Mucosa of rectum (tissue), 2 donors: ENCODE measurements at regions not wholly inside any gene's neighbourhood (a gene's known extent, or its start where the extent isn't known, plus 50 kb on each side); places are given as distances from the start of the nearest gene placed in this dataset.

Experiments
- H3K27ac ChIP-seq, 2 donors: one replicate each; pipeline ENCODE4 v1.7.0; 2013; ENCODE audit warnings: inconsistent platforms in 2 of 2, low read depth in 2 of 2, low read length in 2 of 2
- H3K27me3 ChIP-seq, 2 donors: one replicate each; pipeline ENCODE4 v1.7.0; 2013; ENCODE audit warnings: low read length in 2 of 2; ENCODE audit not compliant: control insufficient read depth in 2 of 2, insufficient read depth in 2 of 2
- H3K36me3 ChIP-seq, 2 donors: one replicate each; pipeline ENCODE4 v1.7.0; 2013; ENCODE audit warnings: low read length in 2 of 2; ENCODE audit not compliant: control insufficient read depth in 2 of 2, insufficient read depth in 2 of 2
- H3K4me1 ChIP-seq, 2 donors: one replicate each; pipeline ENCODE4 v1.7.0; 2013; ENCODE audit warnings: low read length in 2 of 2, mild to moderate bottlenecking in 1 of 2; ENCODE audit not compliant: control insufficient read depth in 2 of 2, insufficient read depth in 2 of 2
- H3K4me3 ChIP-seq, 2 donors: one replicate each; pipeline ENCODE4 v1.7.0; 2013; ENCODE audit warnings: low read length in 2 of 2
- H3K9ac ChIP-seq, 2 donors: one replicate each; pipeline ENCODE4 v1.7.0; 2013; ENCODE audit warnings: low read length in 2 of 2, low read depth in 1 of 2, mild to moderate bottlenecking in 1 of 2
- H3K9me3 ChIP-seq, 2 donors: one replicate each; pipeline ENCODE4 v1.7.0; 2013; ENCODE audit warnings: low read length in 2 of 2; ENCODE audit not compliant: control insufficient read depth in 2 of 2
- donor health status: healthy.
- donor health status: Normal muscosa, but diverticular disease.

DNA sequence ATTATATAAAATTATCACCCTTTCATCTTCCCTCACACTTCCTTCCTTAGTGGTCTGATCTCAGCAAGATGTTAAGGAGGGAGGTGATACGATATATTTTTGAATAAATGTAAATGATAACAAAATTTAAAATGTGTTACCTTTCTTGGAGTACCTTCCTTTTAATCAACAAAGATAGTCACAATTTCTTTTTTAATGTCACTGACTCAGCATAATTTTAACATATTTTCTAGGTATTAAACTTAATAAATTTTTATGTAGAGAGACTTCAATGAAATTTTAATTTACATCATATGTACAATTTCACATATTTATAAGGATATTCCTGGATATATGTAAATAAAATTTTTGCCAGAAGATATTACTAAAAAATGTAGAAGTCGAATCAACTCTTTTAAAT, 125.0 kb upstream of the FBN2 start:
- Histone ChIP-seq H3K9ac (no peak overlapping the region), H3K27me3 (no peaks in the 10 kb centered on the region), H3K4me1 (no peaks in the 10 kb centered on the region), H3K9me3 (no peaks in the 10 kb centered on the region), H3K36me3 (no peaks in the 10 kb centered on the region), H3K4me3 (no peak overlapping the region), H3K27ac (no peak overlapping the region)

GRCh38 chr5:128665747-128666355, 127.8 kb upstream of the FBN2 start:
- H3K36me3 ChIP-seq = no peaks in the 10 kb centered on the region
- no peak overlapping the region for H3K9ac ChIP-seq
- H3K4me3 ChIP-seq = no peak overlapping the region
- no peaks in the 10 kb centered on the region for H3K9me3 ChIP-seq
- H3K4me1 ChIP-seq = no peaks in the 10 kb centered on the region
- H3K27me3 ChIP-seq = no peaks in the 10 kb centered on the region
- no peak overlapping the region for H3K27ac ChIP-seq

DNA sequence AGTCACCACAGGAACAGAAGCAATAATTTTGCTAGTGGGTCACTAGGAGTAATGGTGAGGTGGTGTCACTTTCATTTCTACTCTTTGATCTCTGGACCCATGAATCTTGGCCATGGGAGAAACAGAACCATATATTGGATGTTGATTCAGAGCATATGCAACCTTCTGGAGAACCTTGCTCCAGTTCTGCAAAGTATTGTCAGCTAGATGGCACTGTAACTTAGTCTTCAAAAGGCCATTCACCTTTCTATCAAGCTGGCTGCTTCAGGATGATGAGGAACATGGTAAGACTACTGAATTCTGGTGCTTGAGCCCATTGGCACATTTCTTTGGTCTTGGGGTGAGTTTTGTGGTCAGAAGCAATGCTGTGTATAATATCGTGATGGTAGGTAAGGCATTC, 129.1 kb upstream of the FBN2 start:
- Histone ChIP-seq H3K9ac (no peak overlapping the region), H3K4me3 (no peak overlapping the region)

GRCh38 chr5:128667751-128668150, 129.7 kb upstream of the FBN2 start:
- H3K9ac ChIP-seq = no peak overlapping the region
- H3K27ac ChIP-seq = no peak overlapping the region
- H3K27me3 ChIP-seq = no peaks in the 10 kb centered on the region
- H3K9me3 ChIP-seq = no peaks in the 10 kb centered on the region
- no peaks in the 10 kb centered on the region for H3K36me3 ChIP-seq
- no peak overlapping the region for H3K4me3 ChIP-seq
- H3K4me1 ChIP-seq = no peaks in the 10 kb centered on the region

More for the DNA sequence above, 129.1 kb upstream of the FBN2 start:
- no peaks in the 10 kb centered on the region for H3K27me3 ChIP-seq
- H3K27ac ChIP-seq = no peak overlapping the region
- no peaks in the 10 kb centered on the region for H3K9me3 ChIP-seq
- no peaks in the 10 kb centered on the region for H3K4me1 ChIP-seq
- no peaks in the 10 kb centered on the region for H3K36me3 ChIP-seq

DNA sequence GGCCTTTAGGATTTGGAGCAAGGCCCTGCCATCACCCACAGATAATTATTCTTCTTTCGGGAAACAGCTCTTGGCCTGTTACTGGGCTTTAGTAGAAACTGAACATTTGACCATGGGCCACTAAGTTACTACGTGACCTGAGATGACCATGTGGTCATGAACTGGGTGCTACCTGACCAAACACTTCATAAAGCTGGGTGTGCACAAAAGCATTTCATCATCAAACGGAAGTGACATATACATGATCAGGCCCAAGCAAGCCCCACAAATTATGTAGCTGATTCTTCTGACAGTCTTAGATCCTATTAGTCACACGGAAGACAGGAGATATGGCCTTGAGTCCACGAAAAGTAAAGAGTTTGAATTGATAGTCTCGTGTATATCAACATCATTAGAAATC, 130.9 kb upstream of the FBN2 start:
- no peaks in the 10 kb centered on the region for H3K27me3 ChIP-seq

DNA sequence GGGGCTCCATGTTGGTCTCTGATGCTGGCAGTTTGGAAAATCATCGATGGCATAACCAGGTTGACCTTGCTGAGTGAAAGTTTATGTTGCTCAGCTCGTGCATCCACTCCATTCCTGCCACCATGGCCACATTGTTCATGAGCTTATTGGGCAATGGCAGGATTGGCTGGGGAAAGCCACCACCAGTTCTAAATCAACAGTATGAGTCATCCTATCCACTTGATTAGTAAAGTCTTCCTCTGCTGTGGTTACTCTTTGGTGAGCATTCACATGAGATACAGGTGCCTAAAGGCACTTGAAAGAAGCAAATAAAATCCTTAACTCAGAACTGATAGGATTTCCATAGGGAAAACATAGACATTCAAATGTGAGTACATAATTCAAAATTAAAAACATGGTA, 131.8 kb upstream of the FBN2 start:
- no peaks in the 10 kb centered on the region for H3K36me3 ChIP-seq
- no peak overlapping the region for H3K4me3 ChIP-seq
- H3K9me3 ChIP-seq = no peaks in the 10 kb centered on the region
- no peak overlapping the region for H3K9ac ChIP-seq
- H3K27me3 ChIP-seq = no peaks in the 10 kb centered on the region
- no peak overlapping the region for H3K27ac ChIP-seq
- H3K4me1 ChIP-seq = no peaks in the 10 kb centered on the region

More for the DNA sequence above, 130.9 kb upstream of the FBN2 start:
- Histone ChIP-seq H3K4me3 (no peak overlapping the region), H3K9ac (no peak overlapping the region), H3K4me1 (no peaks in the 10 kb centered on the region), H3K9me3 (no peaks in the 10 kb centered on the region), H3K27ac (no peak overlapping the region), H3K36me3 (no peaks in the 10 kb centered on the region)

GRCh38 chr5:128671943-128672342, 133.9 kb upstream of the FBN2 start:
- no peaks in the 10 kb centered on the region for H3K9me3 ChIP-seq
- H3K36me3 ChIP-seq = no peaks in the 10 kb centered on the region
- H3K4me1 ChIP-seq = no peaks in the 10 kb centered on the region
- no peaks in the 10 kb centered on the region for H3K27me3 ChIP-seq
- no peak overlapping the region for H3K4me3 ChIP-seq
- H3K9ac ChIP-seq = no peak overlapping the region
- H3K27ac ChIP-seq = no peak overlapping the region

GRCh38 chr5:128673000-128673399, 135.0 kb upstream of the FBN2 start:
- H3K27me3 ChIP-seq = no peaks in the 10 kb centered on the region
- H3K4me3 ChIP-seq = no peak overlapping the region
- no peak overlapping the region for H3K27ac ChIP-seq
- H3K4me1 ChIP-seq = no peaks in the 10 kb centered on the region
- H3K36me3 ChIP-seq = no peaks in the 10 kb centered on the region
- no peaks in the 10 kb centered on the region for H3K9me3 ChIP-seq
- H3K9ac ChIP-seq = no peak overlapping the region

GRCh38 chr5:128673411-128673957, 135.4 kb upstream of the FBN2 start:
- no peak overlapping the region for H3K9ac ChIP-seq
- H3K36me3 ChIP-seq = no peaks in the 10 kb centered on the region
- no peak overlapping the region for H3K4me3 ChIP-seq
- no peaks in the 10 kb centered on the region for H3K9me3 ChIP-seq
- H3K4me1 ChIP-seq = no peaks in the 10 kb centered on the region
- no peak overlapping the region for H3K27ac ChIP-seq
- no peaks in the 10 kb centered on the region for H3K27me3 ChIP-seq

DNA sequence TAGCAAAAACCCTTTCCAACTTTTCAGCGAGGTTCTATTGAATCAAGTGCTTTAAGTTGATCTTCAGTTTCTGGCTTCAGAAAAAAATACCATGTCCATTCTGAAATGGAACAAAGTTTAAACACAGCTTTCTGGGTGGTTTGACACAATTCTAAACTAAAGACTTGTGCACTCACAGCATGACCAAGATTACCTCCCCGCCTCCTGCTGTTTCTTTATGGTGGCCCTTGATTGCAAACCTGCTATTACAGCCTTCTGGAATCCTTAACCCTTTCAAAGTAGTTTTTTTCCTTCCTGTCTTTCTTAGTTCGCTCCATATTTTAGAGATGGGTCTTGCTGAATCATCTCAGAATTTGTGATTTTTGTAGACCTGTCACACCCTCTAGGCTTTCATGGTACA, 135.9 kb upstream of the FBN2 start:
- Histone ChIP-seq H3K27me3 (no peaks in the 10 kb centered on the region), H3K9me3 (no peaks in the 10 kb centered on the region), H3K27ac (no peak overlapping the region), H3K36me3 (no peaks in the 10 kb centered on the region), H3K4me3 (no peak overlapping the region), H3K9ac (no peak overlapping the region), H3K4me1 (no peaks in the 10 kb centered on the region)
